Hematopoietic multipotent progenitor cell treated with erythropoietin and hydrocortisone succinate and interleukin-3 and kit ligand, for 17 days (in vitro differentiated cells): ENCODE measurements at regions not wholly inside any gene's neighbourhood (a gene's known extent, or its start where the extent isn't known, plus 50 kb on each side); places are given as distances from the start of the nearest gene placed in this dataset.
"Not testable (repeated sequence)": the region's sequence is repeated elsewhere in the genome, so short reads cannot be mapped to it uniquely, and the experiment has no call there.

Experiments used
- DNase-seq: peaks from one replicate; pipeline ENCODE4 v3.0.0-alpha.2; 2015; ENCODE audit warnings: low spot score

DNA sequence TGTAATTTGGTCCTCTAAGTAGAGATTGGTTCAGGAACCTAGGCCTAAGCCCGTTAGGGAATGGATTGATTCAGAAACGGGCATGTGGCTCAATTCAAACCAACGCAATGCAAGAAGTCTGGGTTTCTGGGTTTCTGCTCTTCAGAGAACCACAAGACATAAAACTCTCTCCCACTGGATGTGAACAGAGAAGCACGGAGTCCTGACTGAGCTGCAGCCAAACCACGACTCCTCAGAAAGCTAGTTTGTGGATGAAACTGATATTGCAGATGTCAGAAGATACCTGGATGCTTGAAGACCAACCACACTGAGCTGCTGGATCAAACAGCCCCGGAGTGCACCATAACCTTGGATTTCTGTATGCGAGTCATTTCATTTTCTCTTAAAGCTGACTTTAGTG is 50.0 kb downstream of the SOD2 start:
- no peak for DNase-seq

GRCh38 chr6:159642481-159642880 is 50.6 kb downstream of the SOD2 start:
- DNase-seq, result no peak

DNA sequence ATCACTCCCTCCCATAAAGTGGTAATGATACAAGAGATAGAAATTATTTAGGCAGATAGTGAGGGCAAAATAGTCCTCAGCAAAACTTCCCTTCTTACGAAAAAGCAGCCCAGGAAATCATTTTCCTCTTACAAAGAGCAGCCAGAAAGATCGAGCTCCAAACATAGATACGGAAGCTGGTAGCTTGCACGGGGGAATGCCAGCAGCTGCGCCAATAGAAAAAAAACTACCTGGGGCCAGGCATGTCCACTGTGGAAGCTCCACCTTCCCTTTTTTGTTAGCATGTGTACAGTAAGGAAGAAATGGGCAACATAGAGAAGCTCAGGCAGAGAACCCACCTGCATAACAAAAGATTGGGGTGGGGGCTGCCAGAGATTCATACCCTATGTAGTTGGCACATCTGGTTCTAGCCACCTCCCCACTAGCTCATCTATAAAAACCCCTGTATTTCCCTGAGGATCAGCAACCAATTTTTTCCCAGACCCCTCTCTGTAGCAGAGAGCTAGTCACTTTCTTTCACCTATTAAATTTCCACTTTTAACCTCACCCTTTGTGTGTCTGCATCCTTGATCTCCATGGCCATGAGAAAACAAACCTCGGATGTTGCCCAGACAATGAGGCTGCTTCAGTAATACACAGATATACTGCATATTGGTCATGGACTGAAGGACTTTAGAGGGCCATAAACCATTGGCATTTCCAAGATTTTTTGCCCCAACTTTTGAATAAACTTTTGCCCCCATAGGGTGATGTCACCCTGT is 52.1 kb downstream of the SOD2 start:
- DNase-seq, result no peak

DNA sequence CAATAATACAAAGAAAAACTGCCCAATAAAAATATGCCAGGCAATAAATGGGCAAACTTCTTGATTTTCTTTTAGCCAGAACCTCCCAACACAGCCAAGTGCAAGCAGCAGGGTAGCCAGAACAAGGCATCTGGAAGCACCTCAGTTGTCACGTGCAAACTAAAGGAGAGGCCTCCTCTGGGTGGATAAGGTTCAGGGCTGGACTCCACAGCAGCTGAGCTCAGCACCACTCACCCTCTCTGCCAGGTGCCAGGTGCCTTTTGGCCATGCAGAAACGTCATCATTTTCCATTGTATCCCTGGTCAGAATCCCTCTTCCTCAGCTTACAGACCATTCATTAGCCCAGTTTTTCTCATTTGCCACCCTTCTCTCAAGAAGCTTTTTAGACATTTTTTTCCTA is 52.7 kb downstream of the SOD2 start:
- DNase-seq, result no peak

DNA sequence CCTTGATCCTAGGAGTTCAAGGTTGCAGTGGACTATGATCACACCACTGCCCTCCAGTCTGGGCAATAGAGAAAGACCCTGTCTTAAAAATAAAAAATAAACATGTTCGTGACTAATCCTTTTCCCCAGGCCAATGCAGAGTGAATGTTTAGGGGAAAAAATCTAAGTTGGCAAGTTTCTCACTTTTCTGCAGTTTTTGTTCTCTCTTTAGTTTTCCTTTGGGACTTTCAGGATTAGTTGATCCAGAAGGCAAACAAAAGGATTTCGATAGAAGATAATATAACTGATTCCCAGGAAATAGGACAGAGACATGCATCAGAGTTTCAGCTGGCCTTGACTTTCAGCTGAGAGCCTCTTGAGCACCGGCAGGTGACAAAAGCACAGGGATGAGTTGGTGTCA is 53.3 kb downstream of the SOD2 start:
- no peak for DNase-seq

DNA sequence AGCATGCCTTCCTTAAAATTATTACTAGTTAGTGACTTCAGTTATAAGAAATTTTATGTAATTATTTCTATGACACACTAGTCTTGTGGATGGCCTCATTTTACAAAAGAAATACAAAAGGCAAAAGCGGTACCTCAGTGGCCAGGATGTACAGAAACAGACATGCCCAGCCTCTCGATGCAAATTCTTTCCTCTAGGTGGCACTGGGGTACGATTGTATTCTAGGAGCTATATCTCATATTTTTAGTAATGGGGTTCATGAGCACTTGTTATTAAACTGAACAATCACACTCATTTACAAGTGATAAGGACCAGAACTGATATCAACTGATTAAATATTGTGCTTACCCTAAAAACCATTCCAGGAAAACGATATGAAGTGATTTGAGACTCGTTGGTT is 59.8 kb downstream of the SOD2 start:
- DNase-seq, result no peak

GRCh38 chr6:159631886-159632285 is 61.2 kb downstream of the SOD2 start:
- DNase-seq, result no peak

GRCh38 chr6:159627939-159628338 is 65.1 kb downstream of the SOD2 start:
- no peak for DNase-seq

GRCh38 chr6:159626506-159626905 is 66.5 kb downstream of the SOD2 start:
- not testable (repeated sequence) for DNase-seq

DNA sequence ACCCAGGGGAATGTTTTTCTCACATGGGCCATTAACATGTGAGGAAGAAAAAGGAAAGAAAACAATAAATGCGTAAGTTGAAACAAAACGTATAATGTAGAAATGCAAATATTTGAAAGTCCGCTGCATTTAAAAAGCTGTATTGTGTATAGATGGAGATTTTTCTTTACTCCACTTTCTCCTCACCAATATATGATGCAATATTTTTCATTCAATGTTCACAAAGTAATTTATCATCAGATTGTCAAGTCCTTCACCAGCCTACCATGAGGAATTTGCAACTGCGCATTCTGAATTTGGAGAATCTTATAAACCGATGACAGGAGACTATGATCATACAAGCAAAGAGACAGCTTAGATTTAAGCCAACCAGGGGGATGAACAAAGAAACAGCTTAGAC is 69.9 kb downstream of the SOD2 start:
- DNase-seq, result no peak

DNA sequence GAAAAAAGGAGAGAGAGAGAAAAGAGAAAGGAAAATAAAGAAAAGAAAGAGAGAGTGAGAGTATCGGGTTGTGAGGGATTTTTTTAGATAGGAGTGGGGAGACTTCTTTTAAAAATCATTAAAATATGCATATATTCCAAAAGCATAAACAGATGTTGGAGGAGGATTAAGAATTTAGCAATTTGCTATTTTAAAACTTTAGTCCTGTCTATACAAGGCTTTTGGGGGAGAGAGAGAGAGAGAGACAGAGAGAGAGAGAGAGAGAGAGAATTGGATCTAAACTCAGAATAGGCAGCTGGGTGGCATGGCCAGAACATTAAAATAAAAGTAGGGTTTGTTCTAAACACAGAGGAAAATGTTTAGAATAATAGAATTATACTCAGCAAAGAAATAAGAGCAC is 72.1 kb downstream of the SOD2 start:
- no peak for DNase-seq

DNA sequence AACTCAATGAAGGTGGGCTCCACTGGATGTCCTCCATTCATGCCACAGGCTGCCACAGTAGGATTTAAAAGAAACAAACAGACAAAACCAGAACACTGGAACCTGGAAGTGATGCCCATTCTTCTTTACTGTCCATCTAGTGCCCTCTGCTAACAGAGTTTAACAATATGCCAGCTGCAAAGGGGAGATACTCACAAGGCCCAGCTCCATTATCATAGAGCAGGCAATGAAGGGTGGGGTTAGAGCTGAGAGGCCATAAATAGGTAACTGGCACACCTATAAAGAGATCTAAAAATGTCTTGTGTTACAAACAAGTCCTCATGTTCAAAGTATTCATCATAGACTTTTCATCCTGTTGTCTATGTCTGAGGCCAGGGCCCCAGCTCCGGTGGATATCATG is 75.6 kb downstream of the SOD2 start:
- no peak for DNase-seq

- no peak for DNase-seq
These were observed 76.6 kb downstream of the SOD2 start for GRCh38 chr6:159616456-159616855.

GRCh38 chr6:159615918-159616317 is 77.1 kb downstream of the SOD2 start:
- DNase-seq, result no peak

DNA sequence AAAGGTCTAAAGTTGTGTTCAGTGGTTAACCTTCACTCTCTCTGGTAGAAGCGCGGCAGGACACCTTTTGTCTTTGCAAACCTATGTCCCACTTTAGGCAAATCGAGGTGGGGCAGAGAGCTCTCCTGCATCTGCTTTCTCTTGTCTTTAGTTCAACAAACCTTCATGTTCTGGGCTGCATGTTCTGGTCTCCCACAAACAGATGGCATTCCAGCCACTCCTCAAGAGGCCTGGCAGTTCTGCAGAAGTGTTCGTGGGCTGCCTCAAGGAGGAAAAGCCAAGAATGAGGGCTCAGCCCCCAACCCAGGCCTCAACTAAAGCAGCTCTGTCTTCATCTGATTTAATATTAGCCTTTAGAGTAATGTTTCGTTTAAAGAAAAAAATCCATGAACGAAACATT is 82.2 kb downstream of the SOD2 start:
- no peak for DNase-seq

DNA sequence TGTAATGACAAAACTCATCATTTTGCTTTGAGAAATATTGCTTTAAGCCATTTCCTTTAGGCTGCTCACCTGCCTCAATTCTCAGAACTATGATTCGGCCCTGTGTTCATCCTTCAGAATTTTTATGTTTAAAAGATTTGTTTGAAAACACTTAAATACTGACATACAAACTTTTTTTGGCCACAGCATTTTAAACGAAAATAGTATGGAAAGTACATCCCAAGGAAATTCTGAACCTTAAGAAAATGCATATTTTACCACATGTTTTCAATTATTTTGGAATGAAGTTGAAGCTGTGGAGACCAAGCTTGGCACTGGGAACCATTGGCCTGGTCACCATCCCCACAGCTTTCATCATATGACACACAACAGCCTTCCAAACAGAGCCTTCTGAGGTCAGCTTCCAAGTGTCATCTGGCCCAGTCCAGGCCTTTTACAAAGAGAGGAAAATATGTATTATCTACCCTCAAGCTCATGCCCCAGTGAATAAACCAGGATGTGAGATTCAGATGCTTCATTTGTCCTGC is 83.3 kb downstream of the SOD2 start:
- no peak for DNase-seq

GRCh38 chr6:159608961-159609651 is 83.9 kb downstream of the SOD2 start:
- peak; percentile 33 for DNase-seq

DNA sequence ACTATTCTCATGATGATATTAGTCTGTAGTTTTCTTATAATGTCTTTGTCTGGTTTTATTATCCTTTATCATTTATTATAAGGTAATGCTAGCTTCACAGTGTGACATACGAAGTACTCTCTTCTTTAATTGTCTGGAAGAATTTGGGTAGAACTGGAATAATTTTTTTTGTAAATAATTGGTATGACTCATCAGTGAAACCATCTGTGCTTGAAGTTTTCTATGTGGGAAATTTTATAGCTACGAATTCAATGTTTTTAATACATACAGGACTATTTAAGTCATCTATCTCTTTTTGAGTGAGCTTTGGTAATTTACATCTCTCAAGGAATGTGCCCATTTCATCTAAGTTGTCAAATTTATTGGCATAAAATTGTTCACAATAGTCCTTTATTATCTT is 86.3 kb downstream of the SOD2 start:
- DNase-seq, result no peak

GRCh38 chr6:159604443-159604956 is 88.5 kb downstream of the SOD2 start:
- no peak for DNase-seq

- no peak for DNase-seq
These were observed 90.5 kb downstream of the SOD2 start for GRCh38 chr6:159602431-159603041.

DNA sequence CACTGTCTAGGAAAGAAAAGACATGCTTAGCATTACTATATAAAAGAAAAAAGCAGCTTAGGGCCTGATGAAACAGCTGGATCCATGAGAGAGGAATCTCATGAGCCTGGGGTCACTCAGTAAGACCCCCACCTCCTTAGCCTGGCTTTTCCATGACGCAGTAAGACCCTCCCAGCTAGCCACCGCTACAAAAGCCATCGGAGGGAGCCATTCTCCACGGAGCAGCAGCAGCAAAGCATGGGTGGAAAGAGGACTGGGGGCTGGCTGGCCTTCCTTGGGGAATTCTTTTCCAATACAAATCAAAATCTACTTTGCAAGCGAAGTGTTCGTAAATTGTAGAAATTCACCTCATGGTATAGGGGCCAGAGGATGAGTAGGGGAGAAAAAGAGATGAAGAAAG is 91.8 kb downstream of the SOD2 start:
- no peak for DNase-seq

DNA sequence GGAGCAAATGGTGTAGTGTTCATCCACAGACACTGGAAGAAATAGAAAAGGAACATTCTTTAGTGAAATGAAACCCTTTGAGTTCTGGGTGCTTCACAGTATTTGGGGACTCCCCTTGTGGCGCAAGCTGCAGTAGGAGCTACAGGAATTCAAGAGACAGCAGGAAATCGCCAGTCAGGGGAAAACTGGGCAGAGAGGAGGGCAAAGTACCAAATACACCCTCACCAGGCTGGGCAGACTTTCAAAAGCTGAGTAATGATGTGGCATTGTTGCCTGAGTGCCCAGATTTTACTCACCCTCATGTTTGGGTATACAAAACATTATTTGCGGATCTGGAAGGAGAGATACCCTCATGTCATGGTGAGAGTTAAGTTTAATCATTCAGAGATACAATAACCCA is 97.9 kb downstream of the SOD2 start:
- no peak for DNase-seq

GRCh38 chr6:159594750-159595117 is 98.3 kb downstream of the SOD2 start:
- DNase-seq, result no peak
